HG03520 (cell line): ENCODE measurements at regions not wholly inside any gene's neighbourhood (a gene's known extent, or its start where the extent isn't known, plus 50 kb on each side); places are given as distances from the start of the nearest gene placed in this dataset.
A peak's percentile ranks its signal among the peaks of the same experiment; 100 is the strongest.
"Not testable (repeated sequence)": the region's sequence is repeated elsewhere in the genome, so short reads cannot be mapped to it uniquely, and the experiment has no call there.

Experiments
- ATAC-seq: cut with Tn5 transposase; IDR thresholded peaks from one replicate; pipeline ENCODE4 v1.9.1; 2021; ENCODE audit warnings: mild to moderate bottlenecking, moderate library complexity; ENCODE audit not compliant: unreplicated experiment

GRCh38 chr10:109215291-109216075, 707.8 kb downstream of the XPNPEP1 start:
- no peak for ATAC-seq

GRCh38 chr10:109214891-109215290, 708.4 kb downstream of the XPNPEP1 start:
- not testable (repeated sequence) for ATAC-seq

GRCh38 chr10:109207361-109207760, 716.0 kb downstream of the XPNPEP1 start:
- no peak for ATAC-seq

GRCh38 chr10:109205929-109206585, 717.3 kb downstream of the XPNPEP1 start:
- ATAC-seq, result peak; percentile 44

GRCh38 chr10:109203646-109204353, 719.5 kb downstream of the XPNPEP1 start:
- ATAC-seq, result no peak

- no peak for ATAC-seq
These were observed 721.2 kb downstream of the XPNPEP1 start for GRCh38 chr10:109202111-109202510.

- no peak for ATAC-seq
These were observed 722.7 kb downstream of the XPNPEP1 start for GRCh38 chr10:109200646-109201045.

GRCh38 chr10:109191823-109192222, 731.5 kb downstream of the XPNPEP1 start:
- no peak for ATAC-seq

GRCh38 chr10:109191341-109191740, 732.0 kb downstream of the XPNPEP1 start:
- ATAC-seq, result no peak

GRCh38 chr10:109187677-109188076, 735.6 kb downstream of the XPNPEP1 start:
- ATAC-seq, result no peak

GRCh38 chr10:109183366-109183765, 739.9 kb downstream of the XPNPEP1 start:
- ATAC-seq, result no peak

GRCh38 chr10:109178591-109178990, 744.7 kb downstream of the XPNPEP1 start:
- ATAC-seq, result no peak

GRCh38 chr10:109174526-109174925, 748.8 kb downstream of the XPNPEP1 start:
- no peak for ATAC-seq

- ATAC-seq, result no peak
These were observed 749.4 kb downstream of the XPNPEP1 start for GRCh38 chr10:109173937-109174336.

- no peak for ATAC-seq
These were observed 750.2 kb downstream of the XPNPEP1 start for GRCh38 chr10:109173121-109173520.

GRCh38 chr10:109166935-109167334, 756.4 kb downstream of the XPNPEP1 start:
- ATAC-seq, result no peak

- ATAC-seq, result no peak
These were observed 764.0 kb downstream of the XPNPEP1 start for GRCh38 chr10:109159351-109159750.

- ATAC-seq, result no peak
These were observed 766.9 kb downstream of the XPNPEP1 start for GRCh38 chr10:109156396-109156795.

GRCh38 chr10:109149666-109150350, 773.5 kb downstream of the XPNPEP1 start:
- no peak for ATAC-seq

GRCh38 chr10:109127363-109127762, 795.9 kb downstream of the XPNPEP1 start:
- ATAC-seq, result no peak

- no peak for ATAC-seq
These were observed 796.8 kb downstream of the XPNPEP1 start for GRCh38 chr10:109126541-109126940.
